ENCODE measurements at regions not wholly inside any gene's neighbourhood (a gene's known extent, or its start where the extent isn't known, plus 50 kb on each side); places are given as distances from the start of the nearest gene placed in this dataset.

DNA sequence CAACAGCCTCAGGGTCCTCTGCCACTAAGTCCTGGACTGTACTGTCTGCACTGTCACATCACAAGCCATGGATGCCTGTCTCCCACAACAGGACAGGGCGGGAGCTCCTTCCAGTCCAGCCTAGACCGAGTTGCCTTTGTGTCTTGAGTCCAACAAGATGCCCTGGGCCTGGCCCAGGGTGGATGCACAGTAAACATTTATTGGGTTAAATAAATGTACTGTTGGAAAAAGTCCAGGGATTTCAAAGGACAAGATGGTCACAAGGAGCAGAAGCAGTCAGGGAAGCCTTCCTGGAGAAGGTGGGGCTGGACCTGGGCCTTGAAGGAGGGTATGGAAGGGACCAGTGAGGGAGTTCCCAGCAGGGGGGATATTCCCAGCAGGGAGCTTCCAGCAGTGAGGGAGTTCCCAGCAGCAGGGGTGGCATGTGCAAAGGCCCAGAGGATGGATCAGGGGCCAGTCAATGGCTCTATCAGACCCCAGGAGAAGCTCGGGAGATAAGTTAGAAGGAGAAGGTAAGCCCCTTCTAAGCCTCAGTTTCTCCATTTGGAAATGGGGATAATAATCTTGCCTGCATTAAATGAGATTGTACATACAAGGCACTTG, 72.7 kb upstream of the NEURL1B start:
- DNase-seq: no peak

GRCh38 chr5:172567843-172568242, 73.2 kb upstream of the NEURL1B start:
- DNase-seq: no peak

DNA sequence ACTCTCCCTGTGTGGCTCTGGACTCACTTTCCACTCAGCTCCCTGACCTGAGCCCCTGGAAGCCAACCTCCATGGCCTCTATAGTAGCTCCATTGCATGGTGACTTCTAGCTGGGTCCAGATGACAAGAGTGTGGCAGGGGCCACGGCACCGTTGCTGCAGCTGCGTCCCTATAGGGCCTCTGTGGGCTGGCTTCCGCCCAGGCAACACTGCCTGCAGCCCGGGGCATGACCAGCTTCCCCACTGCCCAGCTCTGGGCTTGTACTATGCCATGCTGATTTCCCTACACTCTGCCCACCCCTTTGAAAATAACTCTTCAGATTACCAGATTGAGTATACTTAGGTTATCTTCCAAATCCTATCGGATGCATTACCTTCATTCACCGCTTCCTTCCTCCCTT, 73.8 kb upstream of the NEURL1B start:
- DNase-seq: no peak

- DNase-seq: no peak
Observed at GRCh38 chr5:172565931-172566665, 75.0 kb upstream of the NEURL1B start.

- DNase-seq: no peak
Observed at GRCh38 chr5:172565455-172565854, 75.6 kb upstream of the NEURL1B start.

DNA sequence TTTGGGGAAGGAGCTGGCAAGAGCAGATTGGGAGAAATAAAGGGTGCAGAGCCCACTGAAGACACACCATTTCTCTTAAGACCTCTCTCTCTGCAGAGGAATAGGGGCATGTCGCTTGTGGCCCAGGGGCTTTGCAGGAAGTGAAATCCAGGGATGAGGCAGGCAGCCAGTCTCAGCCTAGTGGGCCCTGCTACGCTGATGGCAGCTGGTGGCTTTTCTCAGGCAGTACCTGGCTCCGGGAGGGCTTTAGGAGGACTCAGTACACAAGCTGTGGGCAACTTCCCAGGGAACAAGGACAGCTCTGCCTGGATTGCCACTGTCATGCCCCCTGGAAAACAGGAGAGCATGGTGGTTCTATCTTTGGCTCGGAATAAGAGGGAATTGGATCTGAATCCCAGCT, 76.2 kb upstream of the NEURL1B start:
- no peak for DNase-seq

DNA sequence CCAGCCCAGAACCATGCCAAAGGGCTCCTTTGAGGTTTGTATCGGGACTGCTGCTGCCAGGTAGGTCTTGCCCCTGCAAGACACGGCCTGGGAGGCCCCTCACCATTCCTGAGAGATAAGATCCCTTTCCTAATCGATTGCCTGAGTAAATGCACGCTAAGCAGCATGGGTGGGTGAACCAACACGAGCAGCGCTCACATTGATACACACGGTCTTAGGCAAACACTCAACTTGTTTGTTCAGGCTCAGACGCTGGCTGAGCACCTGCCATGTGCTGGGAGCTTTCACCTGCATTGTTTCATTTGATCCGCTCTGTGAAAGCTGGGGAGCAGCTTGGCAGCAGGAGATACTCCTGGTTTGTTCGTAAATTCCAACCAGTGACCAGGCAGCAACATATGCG, 76.9 kb upstream of the NEURL1B start:
- no peak for DNase-seq

- DNase-seq: no peak
Observed at GRCh38 chr5:172562443-172562842, 78.6 kb upstream of the NEURL1B start.

DNA sequence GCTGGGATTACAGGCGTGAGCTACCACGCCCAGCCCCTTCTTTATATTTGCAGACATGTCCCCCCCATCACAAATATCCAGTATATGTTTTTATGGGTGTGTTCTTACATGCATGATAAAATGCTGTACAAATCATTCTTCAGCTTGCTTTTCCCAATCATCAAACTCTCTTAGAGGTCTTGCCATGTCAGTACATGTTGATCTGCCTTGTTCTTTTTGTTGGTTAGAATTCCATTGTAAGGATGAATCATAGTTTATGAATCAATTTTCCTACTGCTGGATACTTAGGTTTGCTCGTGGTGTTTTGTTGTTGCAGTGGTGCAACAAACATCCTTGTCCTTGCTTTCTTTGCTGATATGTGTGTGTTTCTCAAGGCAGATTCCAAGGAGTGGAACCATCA, 79.9 kb upstream of the NEURL1B start:
- DNase-seq: no peak

- DNase-seq: no peak
Observed at GRCh38 chr5:172559004-172559932, 81.8 kb upstream of the NEURL1B start.

DNA sequence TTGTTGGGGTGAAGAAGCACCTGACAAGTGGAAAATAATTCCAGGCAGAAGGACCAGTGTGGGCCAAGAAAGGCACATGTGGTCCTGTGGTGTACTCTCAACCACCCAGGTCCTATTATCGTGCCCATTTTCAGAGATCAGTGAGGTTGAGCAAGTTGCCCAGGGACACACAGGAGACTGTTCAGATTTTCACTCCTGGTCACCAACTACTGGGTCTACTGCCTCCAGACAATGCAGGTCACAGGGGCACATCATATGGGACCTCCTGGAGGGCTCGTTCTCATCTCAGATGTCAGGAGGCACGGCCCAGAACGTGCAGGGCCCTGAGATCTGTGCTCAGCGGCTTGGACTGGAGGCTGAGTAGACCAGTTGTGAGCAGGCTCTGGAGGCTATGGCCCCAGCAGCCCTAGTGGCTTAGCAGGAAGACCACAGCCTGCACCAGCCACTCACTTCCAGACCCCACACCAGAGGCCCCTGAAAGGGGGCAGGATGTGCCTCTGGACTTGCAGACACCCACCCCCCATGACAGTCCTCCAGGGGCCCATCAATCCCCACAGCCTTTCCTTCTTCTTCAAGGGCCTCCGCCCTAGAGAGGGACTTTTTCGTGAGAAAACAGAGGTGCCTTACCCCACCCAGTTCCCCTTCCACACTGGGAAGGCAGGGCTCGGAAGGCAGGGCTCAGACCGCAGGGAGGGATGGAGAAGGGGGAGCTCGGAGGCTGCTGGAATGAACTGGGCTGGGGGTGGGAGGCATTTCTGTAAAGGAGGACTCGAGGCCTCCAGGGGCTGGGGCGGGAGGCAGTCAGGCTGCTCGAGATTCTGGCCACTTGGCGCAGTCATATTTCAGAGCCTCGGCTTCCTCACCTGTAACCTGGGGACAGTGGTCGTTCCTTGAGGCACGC, 82.7 kb upstream of the NEURL1B start:
- no peak for DNase-seq

DNA sequence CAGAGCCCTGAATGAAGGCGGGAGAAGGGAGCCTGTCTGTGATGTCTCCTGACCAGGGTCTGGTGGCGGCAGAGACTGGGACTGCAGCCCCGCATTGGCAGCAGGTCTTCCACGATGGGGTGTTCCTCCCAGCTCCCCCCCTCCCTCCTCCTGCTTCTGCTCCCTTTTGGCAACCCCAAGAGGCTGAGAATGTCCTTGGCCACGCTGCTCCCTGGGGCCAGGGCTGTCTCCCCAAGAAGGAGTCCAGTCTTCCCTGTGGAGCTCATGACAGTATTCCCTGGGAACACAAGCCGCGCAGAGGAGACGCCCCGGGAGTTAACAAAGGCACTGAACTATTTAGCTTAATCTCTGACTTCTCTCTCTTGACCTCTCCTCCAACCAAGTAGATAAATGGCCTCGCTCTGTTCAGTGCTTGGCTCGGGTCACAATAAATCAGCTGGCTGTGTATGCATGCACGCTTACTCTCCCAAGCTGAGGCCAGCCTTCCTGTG, 84.0 kb upstream of the NEURL1B start:
- DNase-seq: no peak

- DNase-seq: no peak
Observed at GRCh38 chr5:172556262-172556661, 84.8 kb upstream of the NEURL1B start.

DNA sequence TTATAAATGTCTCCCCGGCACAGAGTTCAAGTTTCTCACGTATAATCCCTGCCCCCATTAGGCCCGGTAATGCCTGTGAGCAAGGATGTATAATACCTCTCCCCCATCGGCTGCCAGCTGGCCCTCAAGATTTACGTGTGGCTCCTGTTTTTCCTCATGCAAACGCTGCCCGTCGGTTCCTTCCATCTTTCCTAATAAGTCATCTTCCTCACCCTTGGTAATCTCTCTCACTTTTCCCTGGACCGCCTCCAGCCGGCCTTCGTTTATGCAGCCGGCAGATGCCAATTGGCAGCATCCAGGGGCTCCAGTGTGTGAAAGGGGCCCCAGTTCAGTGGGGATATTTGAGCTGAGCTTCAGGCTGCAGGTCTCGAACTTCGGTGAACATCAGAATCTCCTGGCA, 86.5 kb upstream of the NEURL1B start:
- DNase-seq: no peak

- no peak for DNase-seq
Observed at GRCh38 chr5:172553903-172554302, 87.2 kb upstream of the NEURL1B start.

GRCh38 chr5:172553167-172553566, 87.9 kb upstream of the NEURL1B start:
- peak; percentile 7 for DNase-seq

- no peak for DNase-seq
Observed at GRCh38 chr5:172550996-172551395, 90.1 kb upstream of the NEURL1B start.

DNA sequence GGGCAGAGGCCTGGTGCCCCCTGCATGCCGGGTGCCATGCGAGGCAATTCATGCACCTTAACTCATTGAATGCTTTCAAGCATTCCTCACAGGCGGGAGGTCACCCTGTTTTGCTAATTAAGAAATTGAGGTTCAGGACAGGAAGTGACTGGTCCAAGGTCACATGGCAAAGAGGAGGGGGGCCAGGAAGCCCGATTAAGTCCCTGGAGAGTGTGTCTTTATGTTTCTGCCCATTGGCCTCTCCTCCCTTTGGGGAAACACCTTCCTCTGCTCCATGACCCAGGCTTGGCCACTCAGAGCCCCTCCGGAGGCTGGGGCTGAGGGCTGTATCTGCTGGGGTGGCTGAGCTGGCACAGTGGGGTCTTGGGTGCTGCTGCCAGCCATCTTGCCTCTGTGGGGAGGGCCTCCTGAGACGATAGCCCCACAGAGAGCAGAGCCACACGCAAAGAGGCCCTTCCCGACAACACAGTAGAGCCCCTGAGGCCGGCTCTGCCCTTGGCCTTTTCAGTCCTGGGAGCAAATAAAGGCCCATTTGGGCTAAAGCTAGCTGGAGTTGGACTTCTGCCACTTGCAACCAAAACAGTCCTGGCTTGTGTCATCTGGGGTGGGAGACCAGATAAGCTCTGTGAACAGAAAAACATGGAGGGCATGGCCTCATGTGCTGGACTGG, 90.8 kb upstream of the NEURL1B start:
- DNase-seq: no peak

DNA sequence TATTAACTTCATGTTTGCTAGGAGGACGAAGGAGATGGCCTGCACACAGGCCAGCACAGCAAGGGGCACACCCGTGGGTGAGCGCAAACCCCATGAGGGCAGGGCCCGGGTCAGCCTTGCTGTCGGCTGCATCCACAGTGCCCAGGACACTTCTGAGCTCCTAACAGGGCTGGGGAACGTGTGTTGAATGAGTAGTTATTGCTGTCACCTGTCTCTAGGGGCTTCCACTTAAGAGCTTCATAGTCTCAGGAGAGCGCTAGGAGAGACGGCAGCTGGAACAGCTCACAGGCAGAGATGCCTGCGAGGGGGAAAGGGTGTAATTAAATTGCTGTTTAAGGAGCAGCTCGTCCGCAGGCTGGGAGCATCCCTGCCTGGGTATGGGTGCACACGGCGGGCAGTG, 91.4 kb upstream of the NEURL1B start:
- DNase-seq: no peak

DNA sequence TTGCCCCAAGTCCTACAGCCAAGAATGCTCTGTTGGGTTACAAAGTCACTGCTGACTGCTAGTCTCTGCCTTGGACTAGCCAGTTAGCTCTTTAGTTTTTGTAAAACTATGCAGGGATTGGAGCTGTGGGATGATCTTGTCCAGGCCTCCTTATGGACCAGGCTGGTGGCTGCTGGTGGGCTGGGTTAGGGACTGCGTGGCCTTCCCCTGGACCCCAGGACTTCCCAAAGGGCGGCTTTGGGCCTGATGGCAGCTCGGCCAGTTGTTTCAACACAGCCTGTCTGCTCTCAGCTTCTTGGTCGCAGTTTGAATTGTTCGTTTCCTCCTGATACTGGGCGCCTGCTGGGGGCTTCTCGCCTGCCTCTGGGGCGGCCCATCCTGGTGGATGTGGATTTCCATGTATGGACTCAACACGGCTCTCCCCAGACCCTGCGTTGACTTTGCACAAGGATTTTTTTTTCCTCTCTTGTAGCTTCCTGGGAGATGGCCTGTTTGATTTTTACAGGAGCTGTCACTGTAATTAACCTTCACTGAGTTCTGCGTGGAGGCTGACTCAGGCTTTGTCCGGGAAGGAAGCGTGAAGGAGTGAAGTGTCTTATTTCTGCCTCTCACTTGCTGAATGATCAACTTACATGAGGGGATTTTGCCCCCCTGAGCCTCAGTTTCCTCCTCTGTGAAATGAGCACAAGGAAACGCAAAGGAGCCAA, 91.9 kb upstream of the NEURL1B start:
- DNase-seq: no peak

DNA sequence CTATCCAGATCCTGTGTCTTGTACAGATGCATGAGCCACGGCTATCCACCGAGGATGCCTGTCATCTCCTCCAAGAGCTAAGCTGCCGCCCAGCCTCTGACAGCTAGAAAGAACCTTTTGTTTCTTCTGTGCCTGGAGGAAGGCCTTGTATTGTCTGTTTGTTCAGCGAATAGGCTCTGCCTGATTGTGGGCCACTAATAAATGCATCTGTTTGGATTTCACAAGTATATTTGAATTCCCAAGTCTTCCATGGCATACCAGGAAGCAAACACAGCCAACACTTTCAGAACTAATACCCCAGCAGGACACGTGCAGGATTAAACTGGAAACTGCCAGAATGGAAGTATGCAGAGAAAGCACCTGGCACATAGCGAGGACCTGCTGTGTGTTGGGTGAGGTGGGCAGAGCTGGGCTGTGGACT, 92.7 kb upstream of the NEURL1B start:
- no peak for DNase-seq
